Ishikawa (cell line): ENCODE measurements at regions not wholly inside any gene's neighbourhood (a gene's known extent, or its start where the extent isn't known, plus 50 kb on each side); places are given as distances from the start of the nearest gene placed in this dataset.

Experiments
- CEBPB ChIP-seq: IDR thresholded peaks from 2 replicates; pipeline ENCODE4 v1.6.1; 2012
- CREB1 ChIP-seq: IDR thresholded peaks from 2 replicates; pipeline ENCODE4 v1.6.1; 2012; ENCODE audit warnings: low read depth
- EGR1 ChIP-seq: IDR thresholded peaks from 2 replicates; pipeline ENCODE4 v1.6.1; 2012
- EP300 ChIP-seq: IDR thresholded peaks from 2 replicates; pipeline ENCODE4 v1.6.1; 2012; ENCODE audit warnings: borderline replicate concordance
- FOXM1 ChIP-seq: IDR thresholded peaks from 2 replicates; pipeline ENCODE4 v1.6.1; 2012; ENCODE audit warnings: low read depth, borderline replicate concordance
- MAX ChIP-seq: IDR thresholded peaks from 2 replicates; pipeline ENCODE4 v1.6.1; 2012
- NFIC ChIP-seq: IDR thresholded peaks from 2 replicates; pipeline ENCODE4 v1.6.1; 2012
- RAD21 ChIP-seq: IDR thresholded peaks from 2 replicates; pipeline ENCODE4 v1.6.1; 2012; ENCODE audit warnings: low read depth
- TAF1 ChIP-seq: IDR thresholded peaks from 2 replicates; pipeline ENCODE4 v1.6.1; 2012; ENCODE audit warnings: low read depth, mild to moderate bottlenecking
- TCF12 ChIP-seq: IDR thresholded peaks from 2 replicates; pipeline ENCODE4 v1.6.1; 2012; ENCODE audit warnings: low read depth
- TEAD4 ChIP-seq: IDR thresholded peaks from 2 replicates; pipeline ENCODE4 v1.6.1; 2012
- YY1 ChIP-seq: IDR thresholded peaks from 2 replicates; pipeline ENCODE4 v1.6.1; 2012; ENCODE audit warnings: low read depth
- ZBTB7A ChIP-seq: IDR thresholded peaks from 2 replicates; pipeline ENCODE4 v1.6.1; 2012; ENCODE audit warnings: low read depth
- TF ChIP-seq, protein P1 (sequence below): IDR thresholded peaks from 2 replicates; pipeline ENCODE4 v1.6.1; 2012; ENCODE audit warnings: low read depth, mild to moderate bottlenecking

DNA sequence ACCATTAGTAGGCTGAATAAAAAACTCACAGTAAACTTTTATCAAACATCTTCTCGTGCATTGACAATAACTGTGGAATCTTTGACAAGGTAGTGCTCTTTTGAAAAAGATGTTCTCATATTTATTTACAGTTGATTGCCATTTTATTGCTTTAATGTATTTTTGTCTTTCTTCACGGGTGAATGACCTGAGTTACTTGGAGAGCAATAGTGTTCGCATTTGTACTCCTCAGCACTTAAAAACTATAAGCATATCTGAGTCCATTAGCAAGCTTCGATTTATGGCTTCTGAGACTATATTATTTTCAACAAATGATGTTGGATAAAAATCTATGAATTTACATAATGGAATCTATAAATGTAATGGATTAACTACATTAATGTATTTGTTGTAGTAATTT lies 1012.3 kb downstream of the CDH9 start:
- TF ChIP-seq, protein P1, sequence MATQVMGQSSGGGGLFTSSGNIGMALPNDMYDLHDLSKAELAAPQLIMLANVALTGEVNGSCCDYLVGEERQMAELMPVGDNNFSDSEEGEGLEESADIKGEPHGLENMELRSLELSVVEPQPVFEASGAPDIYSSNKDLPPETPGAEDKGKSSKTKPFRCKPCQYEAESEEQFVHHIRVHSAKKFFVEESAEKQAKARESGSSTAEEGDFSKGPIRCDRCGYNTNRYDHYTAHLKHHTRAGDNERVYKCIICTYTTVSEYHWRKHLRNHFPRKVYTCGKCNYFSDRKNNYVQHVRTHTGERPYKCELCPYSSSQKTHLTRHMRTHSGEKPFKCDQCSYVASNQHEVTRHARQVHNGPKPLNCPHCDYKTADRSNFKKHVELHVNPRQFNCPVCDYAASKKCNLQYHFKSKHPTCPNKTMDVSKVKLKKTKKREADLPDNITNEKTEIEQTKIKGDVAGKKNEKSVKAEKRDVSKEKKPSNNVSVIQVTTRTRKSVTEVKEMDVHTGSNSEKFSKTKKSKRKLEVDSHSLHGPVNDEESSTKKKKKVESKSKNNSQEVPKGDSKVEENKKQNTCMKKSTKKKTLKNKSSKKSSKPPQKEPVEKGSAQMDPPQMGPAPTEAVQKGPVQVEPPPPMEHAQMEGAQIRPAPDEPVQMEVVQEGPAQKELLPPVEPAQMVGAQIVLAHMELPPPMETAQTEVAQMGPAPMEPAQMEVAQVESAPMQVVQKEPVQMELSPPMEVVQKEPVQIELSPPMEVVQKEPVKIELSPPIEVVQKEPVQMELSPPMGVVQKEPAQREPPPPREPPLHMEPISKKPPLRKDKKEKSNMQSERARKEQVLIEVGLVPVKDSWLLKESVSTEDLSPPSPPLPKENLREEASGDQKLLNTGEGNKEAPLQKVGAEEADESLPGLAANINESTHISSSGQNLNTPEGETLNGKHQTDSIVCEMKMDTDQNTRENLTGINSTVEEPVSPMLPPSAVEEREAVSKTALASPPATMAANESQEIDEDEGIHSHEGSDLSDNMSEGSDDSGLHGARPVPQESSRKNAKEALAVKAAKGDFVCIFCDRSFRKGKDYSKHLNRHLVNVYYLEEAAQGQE, result no peak
- no peak for TF ChIP-seq YY1
- TF ChIP-seq EP300, result no peak
- no peak for TF ChIP-seq RAD21
- TF ChIP-seq MAX, result no peak
- TF ChIP-seq TCF12, result no peak
- no peak for TF ChIP-seq EGR1
- no peak for TF ChIP-seq NFIC
- no peak for TF ChIP-seq FOXM1
- no peak for TF ChIP-seq ZBTB7A
- no peak for TF ChIP-seq TAF1
- TF ChIP-seq TEAD4, result no peak
- no peak for TF ChIP-seq CREB1
- TF ChIP-seq CEBPB, result no peak
